SK-N-SH treated with all-trans-retinoic acid at 6 μM for 48 hours (cell line): ENCODE measurements at regions not wholly inside any gene's neighbourhood (a gene's known extent, or its start where the extent isn't known, plus 50 kb on each side); places are given as distances from the start of the nearest gene placed in this dataset.

ENCODE experiments used
- ATAC-seq: fragments of 200-7000 bp; cut with Tn5 transposase; 3 replicates; pipeline ENCODE4 v1.9.1; 2020; ENCODE audit warnings: mild to moderate bottlenecking, moderate library complexity
- ARNTL ChIP-seq: fragments of 450-650 bp; formaldehyde crosslinking; IDR thresholded peaks from 2 replicates; pipeline ENCODE4 v1.5.0; 2020; ENCODE audit warnings: low read depth, mild to moderate bottlenecking, moderate library complexity, borderline replicate concordance
- BACH2 ChIP-seq: fragments of 250-450 bp; sonication (Bioruptor Pico); IDR thresholded peaks from 2 replicates; pipeline ENCODE4 v1.9.0; 2021; ENCODE audit warnings: mild to moderate bottlenecking, borderline replicate concordance
- CSDC2 ChIP-seq: fragments of 250-450 bp; sonication (Bioruptor Pico); IDR thresholded peaks from 2 replicates; pipeline ENCODE4 v1.5.0; 2020; ENCODE audit warnings: mild to moderate bottlenecking, moderate library complexity
- ESRRG ChIP-seq: fragments of 250-450 bp; sonication (Bioruptor Pico); IDR thresholded peaks from 2 replicates; pipeline ENCODE4 v1.6.1; 2021; ENCODE audit warnings: mild to moderate bottlenecking
- OSR1 ChIP-seq: fragments of 250-450 bp; sonication (Bioruptor Pico); IDR thresholded peaks from 2 replicates; pipeline ENCODE4 v1.8.0; 2022; ENCODE audit warnings: moderate library complexity, mild to moderate bottlenecking, inconsistent platforms
- PPARA ChIP-seq: fragments of 250-450 bp; sonication (Bioruptor Pico); IDR thresholded peaks from 2 replicates; pipeline ENCODE4 v1.5.0; 2020; ENCODE audit warnings: mild to moderate bottlenecking, borderline replicate concordance
- RARB ChIP-seq: fragments of 250-450 bp; sonication (Bioruptor Pico); IDR thresholded peaks from 2 replicates; pipeline ENCODE4 v1.8.0; 2021; ENCODE audit warnings: mild to moderate bottlenecking, moderate library complexity
- SNAI2 ChIP-seq: fragments of 250-450 bp; sonication (Bioruptor Pico); IDR thresholded peaks from 2 replicates; pipeline ENCODE4 v1.5.0; 2020; ENCODE audit warnings: mild to moderate bottlenecking, moderate library complexity
- TCF4 ChIP-seq: fragments of 250-450 bp; sonication (Bioruptor Pico); IDR thresholded peaks from 2 replicates; pipeline ENCODE4 v1.8.0; 2021; ENCODE audit warnings: mild to moderate bottlenecking, moderate library complexity, borderline replicate concordance
- TOX ChIP-seq: fragments of 250-450 bp; sonication (Bioruptor Pico); IDR thresholded peaks from 2 replicates; pipeline ENCODE4 v1.8.0; 2021; ENCODE audit warnings: mild to moderate bottlenecking, moderate library complexity, borderline replicate concordance
- ZC3H10 ChIP-seq: fragments of 250-450 bp; sonication (Bioruptor Pico); IDR thresholded peaks from 2 replicates; pipeline ENCODE4 v1.5.1; 2021; ENCODE audit warnings: mild to moderate bottlenecking, moderate library complexity
- ZFP30 ChIP-seq: fragments of 450-650 bp; formaldehyde crosslinking; IDR thresholded peaks from 2 replicates; pipeline ENCODE4 v1.5.0; 2022; ENCODE audit warnings: mild to moderate bottlenecking, moderate library complexity
- ZNF565 ChIP-seq: fragments of 450-650 bp; formaldehyde crosslinking; conservative IDR thresholded peaks from 2 replicates; pipeline ENCODE4 v1.5.0; 2020; ENCODE audit warnings: low read depth, mild to moderate bottlenecking, moderate library complexity
- ZNF70 ChIP-seq: fragments of 450-650 bp; formaldehyde crosslinking; IDR thresholded peaks from 2 replicates; pipeline ENCODE4 v1.5.0; 2020; ENCODE audit warnings: mild to moderate bottlenecking, moderate library complexity
- ZNF8 ChIP-seq: fragments of 450-650 bp; formaldehyde crosslinking; IDR thresholded peaks from 2 replicates; pipeline ENCODE4 v1.5.0; 2020; ENCODE audit warnings: mild to moderate bottlenecking, moderate library complexity
- TF ChIP-seq, protein P1 (sequence below): fragments of 250-450 bp; sonication (Bioruptor Pico); IDR thresholded peaks from 2 replicates; pipeline ENCODE4 v1.5.1; 2021; ENCODE audit warnings: mild to moderate bottlenecking, moderate library complexity
- TF ChIP-seq, protein P2 (sequence below): fragments of 250-450 bp; sonication (Bioruptor Pico); IDR thresholded peaks from 2 replicates; pipeline ENCODE4 v1.8.0; 2021; ENCODE audit warnings: low read depth, mild to moderate bottlenecking, moderate library complexity, borderline replicate concordance
- TF ChIP-seq, protein P3 (sequence below): fragments of 250-450 bp; sonication (Bioruptor Pico); IDR thresholded peaks from 2 replicates; pipeline ENCODE4 v1.5.0; 2020; ENCODE audit warnings: mild to moderate bottlenecking, moderate library complexity
- TF ChIP-seq, protein P4 (sequence below): fragments of 250-450 bp; sonication (Bioruptor Pico); IDR thresholded peaks from 2 replicates; pipeline ENCODE4 v1.5.1; 2020; ENCODE audit warnings: low read depth, mild to moderate bottlenecking, moderate library complexity

DNA sequence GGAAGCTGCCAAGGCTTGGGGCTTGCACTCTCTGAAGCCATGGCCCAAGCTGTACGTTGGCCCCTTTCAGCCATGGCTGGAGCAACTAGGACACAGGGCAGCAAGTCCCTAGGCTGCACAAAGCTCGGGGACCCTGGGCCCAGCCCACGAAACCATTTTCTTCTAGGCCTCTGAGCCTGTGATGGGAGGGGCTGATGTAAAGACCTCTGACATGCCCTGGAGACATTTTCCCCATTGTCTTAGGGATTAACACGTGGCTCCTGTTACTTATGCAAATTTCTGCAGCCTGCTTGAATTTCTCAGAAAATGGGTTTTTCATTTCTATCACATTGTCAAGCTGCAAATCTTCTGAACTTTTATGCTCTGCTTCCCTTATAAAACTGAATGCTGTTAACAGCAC is 83.0 kb upstream of the DAP start:
- ATAC-seq = no peak
- TF ChIP-seq, protein P1, sequence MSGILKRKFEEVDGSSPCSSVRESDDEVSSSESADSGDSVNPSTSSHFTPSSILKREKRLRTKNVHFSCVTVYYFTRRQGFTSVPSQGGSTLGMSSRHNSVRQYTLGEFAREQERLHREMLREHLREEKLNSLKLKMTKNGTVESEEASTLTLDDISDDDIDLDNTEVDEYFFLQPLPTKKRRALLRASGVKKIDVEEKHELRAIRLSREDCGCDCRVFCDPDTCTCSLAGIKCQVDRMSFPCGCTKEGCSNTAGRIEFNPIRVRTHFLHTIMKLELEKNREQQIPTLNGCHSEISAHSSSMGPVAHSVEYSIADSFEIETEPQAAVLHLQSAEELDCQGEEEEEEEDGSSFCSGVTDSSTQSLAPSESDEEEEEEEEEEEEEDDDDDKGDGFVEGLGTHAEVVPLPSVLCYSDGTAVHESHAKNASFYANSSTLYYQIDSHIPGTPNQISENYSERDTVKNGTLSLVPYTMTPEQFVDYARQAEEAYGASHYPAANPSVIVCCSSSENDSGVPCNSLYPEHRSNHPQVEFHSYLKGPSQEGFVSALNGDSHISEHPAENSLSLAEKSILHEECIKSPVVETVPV (CRISPR knock-in tag) = no peak
- no peak for TF ChIP-seq SNAI2 (CRISPR knock-in tag)
- TF ChIP-seq ZNF565 = no peak
- no peak for TF ChIP-seq ESRRG (CRISPR knock-in tag)
- TF ChIP-seq TCF4 (CRISPR knock-in tag) = no peak
- TF ChIP-seq, protein P2, sequence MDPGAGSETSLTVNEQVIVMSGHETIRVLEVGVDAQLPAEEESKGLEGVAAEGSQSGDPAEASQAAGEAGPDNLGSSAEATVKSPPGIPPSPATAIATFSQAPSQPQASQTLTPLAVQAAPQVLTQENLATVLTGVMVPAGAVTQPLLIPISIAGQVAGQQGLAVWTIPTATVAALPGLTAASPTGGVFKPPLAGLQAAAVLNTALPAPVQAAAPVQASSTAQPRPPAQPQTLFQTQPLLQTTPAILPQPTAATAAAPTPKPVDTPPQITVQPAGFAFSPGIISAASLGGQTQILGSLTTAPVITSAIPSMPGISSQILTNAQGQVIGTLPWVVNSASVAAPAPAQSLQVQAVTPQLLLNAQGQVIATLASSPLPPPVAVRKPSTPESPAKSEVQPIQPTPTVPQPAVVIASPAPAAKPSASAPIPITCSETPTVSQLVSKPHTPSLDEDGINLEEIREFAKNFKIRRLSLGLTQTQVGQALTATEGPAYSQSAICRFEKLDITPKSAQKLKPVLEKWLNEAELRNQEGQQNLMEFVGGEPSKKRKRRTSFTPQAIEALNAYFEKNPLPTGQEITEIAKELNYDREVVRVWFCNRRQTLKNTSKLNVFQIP (CRISPR knock-in tag) = no peak
- no peak for TF ChIP-seq BACH2 (CRISPR knock-in tag)
- TF ChIP-seq ZNF70 = no peak
- TF ChIP-seq ZFP30 (CRISPR knock-in tag) = no peak
- TF ChIP-seq RARB (CRISPR knock-in tag) = no peak
- TF ChIP-seq, protein P3, sequence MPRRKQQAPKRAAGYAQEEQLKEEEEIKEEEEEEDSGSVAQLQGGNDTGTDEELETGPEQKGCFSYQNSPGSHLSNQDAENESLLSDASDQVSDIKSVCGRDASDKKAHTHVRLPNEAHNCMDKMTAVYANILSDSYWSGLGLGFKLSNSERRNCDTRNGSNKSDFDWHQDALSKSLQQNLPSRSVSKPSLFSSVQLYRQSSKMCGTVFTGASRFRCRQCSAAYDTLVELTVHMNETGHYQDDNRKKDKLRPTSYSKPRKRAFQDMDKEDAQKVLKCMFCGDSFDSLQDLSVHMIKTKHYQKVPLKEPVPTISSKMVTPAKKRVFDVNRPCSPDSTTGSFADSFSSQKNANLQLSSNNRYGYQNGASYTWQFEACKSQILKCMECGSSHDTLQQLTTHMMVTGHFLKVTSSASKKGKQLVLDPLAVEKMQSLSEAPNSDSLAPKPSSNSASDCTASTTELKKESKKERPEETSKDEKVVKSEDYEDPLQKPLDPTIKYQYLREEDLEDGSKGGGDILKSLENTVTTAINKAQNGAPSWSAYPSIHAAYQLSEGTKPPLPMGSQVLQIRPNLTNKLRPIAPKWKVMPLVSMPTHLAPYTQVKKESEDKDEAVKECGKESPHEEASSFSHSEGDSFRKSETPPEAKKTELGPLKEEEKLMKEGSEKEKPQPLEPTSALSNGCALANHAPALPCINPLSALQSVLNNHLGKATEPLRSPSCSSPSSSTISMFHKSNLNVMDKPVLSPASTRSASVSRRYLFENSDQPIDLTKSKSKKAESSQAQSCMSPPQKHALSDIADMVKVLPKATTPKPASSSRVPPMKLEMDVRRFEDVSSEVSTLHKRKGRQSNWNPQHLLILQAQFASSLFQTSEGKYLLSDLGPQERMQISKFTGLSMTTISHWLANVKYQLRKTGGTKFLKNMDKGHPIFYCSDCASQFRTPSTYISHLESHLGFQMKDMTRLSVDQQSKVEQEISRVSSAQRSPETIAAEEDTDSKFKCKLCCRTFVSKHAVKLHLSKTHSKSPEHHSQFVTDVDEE (CRISPR knock-in tag) = no peak
- TF ChIP-seq, protein P4, sequence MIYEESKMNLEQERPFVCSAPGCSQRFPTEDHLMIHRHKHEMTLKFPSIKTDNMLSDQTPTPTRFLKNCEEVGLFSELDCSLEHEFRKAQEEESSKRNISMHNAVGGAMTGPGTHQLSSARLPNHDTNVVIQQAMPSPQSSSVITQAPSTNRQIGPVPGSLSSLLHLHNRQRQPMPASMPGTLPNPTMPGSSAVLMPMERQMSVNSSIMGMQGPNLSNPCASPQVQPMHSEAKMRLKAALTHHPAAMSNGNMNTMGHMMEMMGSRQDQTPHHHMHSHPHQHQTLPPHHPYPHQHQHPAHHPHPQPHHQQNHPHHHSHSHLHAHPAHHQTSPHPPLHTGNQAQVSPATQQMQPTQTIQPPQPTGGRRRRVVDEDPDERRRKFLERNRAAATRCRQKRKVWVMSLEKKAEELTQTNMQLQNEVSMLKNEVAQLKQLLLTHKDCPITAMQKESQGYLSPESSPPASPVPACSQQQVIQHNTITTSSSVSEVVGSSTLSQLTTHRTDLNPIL = no peak
- TF ChIP-seq OSR1 (CRISPR knock-in tag) = no peak

DNA sequence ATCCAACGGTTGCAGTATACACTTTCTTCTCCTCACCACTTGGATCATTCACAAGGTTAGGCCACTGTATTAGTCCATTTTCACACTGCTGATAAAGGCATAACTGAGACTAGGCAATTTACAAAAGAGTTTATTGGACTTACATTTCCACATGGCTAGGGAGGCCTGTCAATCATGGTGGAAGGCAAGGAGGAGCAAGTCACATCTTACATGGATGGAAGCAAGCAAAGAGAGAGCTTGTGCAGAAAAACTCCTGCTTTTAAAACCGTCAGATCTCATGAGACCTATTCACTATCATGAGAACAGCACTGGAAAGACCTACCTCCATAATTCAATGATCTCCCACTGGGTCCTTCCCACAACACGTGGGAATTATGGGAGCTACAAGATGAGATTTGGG is 81.8 kb upstream of the DAP start:
- TF ChIP-seq ESRRG (CRISPR knock-in tag) (no peak), ZC3H10 (CRISPR knock-in tag) (no peak), OSR1 (CRISPR knock-in tag) (no peak)
- TF ChIP-seq, all 23 proteins: peak for 0

DNA sequence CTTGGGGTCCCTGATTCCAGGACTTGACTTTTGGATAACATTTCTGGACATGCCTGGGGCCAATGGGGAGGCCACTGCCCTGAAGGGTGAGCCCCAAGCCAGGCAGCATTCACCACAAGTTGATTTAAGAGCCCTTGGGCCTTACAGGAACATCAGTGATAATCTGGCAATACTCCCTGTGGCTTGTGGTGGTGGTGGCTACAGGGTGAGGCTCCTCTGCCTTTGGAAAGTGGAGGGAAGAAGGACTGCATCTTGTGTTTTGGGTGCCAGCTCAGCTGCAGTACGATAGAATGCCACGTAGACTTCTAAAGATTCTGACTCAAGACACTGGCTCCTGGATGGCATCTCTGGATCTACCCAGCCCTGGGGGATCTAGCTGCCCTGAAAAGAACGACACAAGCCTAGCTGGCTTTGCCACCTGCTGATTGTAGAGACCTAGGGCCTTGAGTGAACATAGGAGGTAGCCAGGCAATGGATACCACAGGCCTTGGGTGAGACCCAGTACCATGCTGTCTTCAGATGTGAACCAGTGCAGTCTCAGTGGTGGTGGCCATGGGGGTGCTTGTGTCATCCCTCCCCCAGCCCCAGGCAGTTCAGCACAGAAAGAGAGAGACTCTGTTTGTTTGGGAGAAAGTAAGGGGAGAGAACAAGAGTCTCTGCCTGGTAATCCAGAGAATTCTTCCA is 79.0 kb upstream of the DAP start:
- ATAC-seq = no peak
- TF ChIP-seq TOX (CRISPR knock-in tag) = no peak
- TF ChIP-seq CSDC2 (CRISPR knock-in tag) = no peak
- TF ChIP-seq OSR1 (CRISPR knock-in tag) = no peak
- TF ChIP-seq SNAI2 (CRISPR knock-in tag) = no peak
- TF ChIP-seq ZC3H10 (CRISPR knock-in tag) = no peak
- TF ChIP-seq ESRRG (CRISPR knock-in tag) = no peak
- TF ChIP-seq, protein P3 (CRISPR knock-in tag) = no peak
- TF ChIP-seq, protein P4 = no peak
- no peak for TF ChIP-seq ZNF8 (CRISPR knock-in tag)
- TF ChIP-seq, protein P1 (CRISPR knock-in tag) = no peak
- TF ChIP-seq BACH2 (CRISPR knock-in tag) = no peak
- TF ChIP-seq ARNTL (CRISPR knock-in tag) = no peak
- TF ChIP-seq ZNF70 = no peak
- TF ChIP-seq, protein P2 (CRISPR knock-in tag) = no peak
- no peak for TF ChIP-seq PPARA (CRISPR knock-in tag)

More for the DNA sequence above, 81.8 kb upstream of the DAP start:
- ATAC-seq = no peak
